VCaP (cell line): ENCODE measurements at regions not wholly inside any gene's neighbourhood (a gene's known extent, or its start where the extent isn't known, plus 50 kb on each side); places are given as distances from the start of the nearest gene placed in this dataset.

Experiments used
- H3K27ac ChIP-seq: fragments of 450-650 bp; 2 replicates; pipeline ENCODE4 v1.5.1; 2017
- CTCF ChIP-seq: fragments of 450-650 bp; conservative IDR thresholded peaks from 2 replicates; pipeline ENCODE4 v1.5.1; 2017; ENCODE audit warnings: mild to moderate bottlenecking, moderate library complexity

GRCh38 chr9:86529496-86530275 lies 175.5 kb upstream of the TUT7 start:
- no peak overlapping the region for H3K27ac ChIP-seq
- TF ChIP-seq CTCF = no peak

- H3K27ac ChIP-seq = no peak overlapping the region
- TF ChIP-seq CTCF = no peak
These were observed 171.8 kb upstream of the TUT7 start for GRCh38 chr9:86526021-86526420.

GRCh38 chr9:86525182-86525581 lies 171.0 kb upstream of the TUT7 start:
- H3K27ac ChIP-seq = no peak overlapping the region
- TF ChIP-seq CTCF = no peak

GRCh38 chr9:86521977-86522376 lies 167.8 kb upstream of the TUT7 start:
- TF ChIP-seq CTCF = no peak
- H3K27ac ChIP-seq = peak overlapping the region; percentile 66

GRCh38 chr9:86521322-86521721 lies 167.1 kb upstream of the TUT7 start:
- TF ChIP-seq CTCF = no peak
- peak overlapping the region; percentile 66 for H3K27ac ChIP-seq

GRCh38 chr9:86519066-86519615 lies 164.9 kb upstream of the TUT7 start:
- no peak overlapping the region for H3K27ac ChIP-seq
- TF ChIP-seq CTCF = no peak

GRCh38 chr9:86517475-86517874 lies 163.3 kb upstream of the TUT7 start:
- no peak for TF ChIP-seq CTCF
- H3K27ac ChIP-seq = peak overlapping the region; percentile 7; the same call in 1 of the 2 replicates
